HepG2 (cell line): ENCODE measurements at regions not wholly inside any gene's neighbourhood (a gene's known extent, or its start where the extent isn't known, plus 50 kb on each side); places are given as distances from the start of the nearest gene placed in this dataset.

Experiments
- ATAC-seq: fragments of 200-7000 bp; cut with Tn5 transposase; 3 replicates; pipeline ENCODE4 v1.9.1; 2020; ENCODE audit warnings: mild to moderate bottlenecking, moderate library complexity
- BruUV-seq: library from RNA; stranded (reverse); fragments of 400-500 nt; replicated peaks from 2 replicates; lab custom pipeline; 2021; lab: Mats Ljungman, UMichigan
- CTCF ChIA-PET: fragments of 300-600 bp; formaldehyde crosslinking; extraction: SDS; loops from one replicate; lab custom pipeline; 2021; ENCODE audit warnings: low total read pairs, inconsistent platforms, low intra/inter-chr PET ratio; lab: Yijun Ruan, JAX
- POLR2A ChIA-PET: fragments of 350-600 bp; sonication (Branson Sonifier 250); formaldehyde crosslinking; loops from one replicate; lab custom pipeline; 2020; ENCODE audit warnings: antibody characterized with exemption, inconsistent platforms; lab: Yijun Ruan, JAX
- DNase-seq: peaks from one replicate; pipeline ENCODE4 v3.0.0-alpha.2; 2015; ENCODE audit warnings: low spot score
- FAIRE-seq: peaks from 3 replicates; lab custom pipeline; 2011; peaks lifted over from hg19 to GRCh38; lab: Jason Lieb, UNC
- H2AFZ ChIP-seq: one replicate; pipeline ENCODE4 v1.6.1; 2011; ENCODE audit warnings: low read length, inconsistent platforms
- H3K27ac ChIP-seq: fragments of 300-600 bp; 3 replicates; pipeline ENCODE4 v1.8.0; 2011; ENCODE audit warnings: mixed run types, mild to moderate bottlenecking, mixed read lengths, low read length, inconsistent platforms; ENCODE audit not compliant: insufficient read depth; ENCODE audit errors: extremely low read length
- H3K27me3 ChIP-seq, 2 experiments: fragments of 200-600 bp in 1 of 2; 2 replicates in 1 of 2; 3 replicates in 1 of 2; pipeline versions ENCODE4 v1.6.0 to v1.8.0; 2011; ENCODE audit warnings: low read length in 2 of 2, mild to moderate bottlenecking in 2 of 2, moderate library complexity in 2 of 2, inconsistent platforms in 1 of 2; ENCODE audit not compliant: insufficient read depth in 2 of 2, control insufficient read depth in 1 of 2
- H3K36me3 ChIP-seq, 2 experiments: fragments of 200-600 bp in 1 of 2; replicated peaks in 1 of 2; 2 replicates in 1 of 2; 3 replicates in 1 of 2; pipeline versions ENCODE4 v1.5.1 to v1.8.0; 2011; ENCODE audit warnings: low read length in 2 of 2, inconsistent platforms in 1 of 2; ENCODE audit not compliant: insufficient read depth in 2 of 2, control insufficient read depth in 1 of 2
- H3K4me1 ChIP-seq: 2 replicates; pipeline ENCODE4 v1.5.1; 2012; ENCODE audit warnings: low read length, inconsistent platforms; ENCODE audit not compliant: insufficient read depth
- H3K4me2 ChIP-seq: 2 replicates; pipeline ENCODE4 v1.6.0; 2011; ENCODE audit warnings: low read depth, low read length, inconsistent platforms
- H3K4me3 ChIP-seq, 3 experiments: fragments of 200-600 bp in 1 of 3; sonication (generic), shearing (Covaris generic) in 1 of 3; replicated peaks in 1 of 3; 2 replicates each; pipeline ENCODE4 v1.5.1; 2011 to 2016; ENCODE audit warnings: low read length in 3 of 3, inconsistent platforms in 2 of 3, low read depth in 2 of 3, mild to moderate bottlenecking in 2 of 3, control low read depth in 1 of 3, mixed read lengths in 1 of 3; ENCODE audit not compliant: insufficient read depth in 1 of 3
- H3K79me2 ChIP-seq: one replicate; pipeline ENCODE4 v1.6.1; 2011; ENCODE audit warnings: low read length, inconsistent platforms; ENCODE audit not compliant: insufficient read depth
- H3K9ac ChIP-seq: 2 replicates; pipeline ENCODE4 v1.6.0; 2011; ENCODE audit warnings: mild to moderate bottlenecking, low read depth, low read length, inconsistent platforms; ENCODE audit not compliant: insufficient read depth
- H3K9me3 ChIP-seq: 2 replicates; pipeline ENCODE4 v1.5.1; 2012; ENCODE audit warnings: mild to moderate bottlenecking, low read length
- H4K20me1 ChIP-seq: 2 replicates; pipeline ENCODE4 v1.6.0; 2011; ENCODE audit warnings: inconsistent platforms, mild to moderate bottlenecking, low read length, moderate library complexity; ENCODE audit not compliant: insufficient read depth
- BHLHE40 ChIP-seq: IDR thresholded peaks from 2 replicates; pipeline ENCODE4 v1.6.1; 2011; ENCODE audit warnings: low read length, improper control_type of control experiment
- CENPBD1 ChIP-seq: sonication (generic); formaldehyde crosslinking; IDR thresholded peaks from 2 replicates; pipeline ENCODE4 v1.8.0; 2022; ENCODE audit warnings: missing genetic modification reagents, low read depth, mild to moderate bottlenecking, borderline replicate concordance
- GLI4 ChIP-seq: sonication (generic); formaldehyde crosslinking; IDR thresholded peaks from 2 replicates; pipeline ENCODE4 v1.5.1; 2020; ENCODE audit warnings: missing genetic modification reagents, mild to moderate bottlenecking, moderate library complexity, borderline replicate concordance
- GZF1 ChIP-seq: sonication (generic); formaldehyde crosslinking; IDR thresholded peaks from 2 replicates; pipeline ENCODE4 v1.5.1; 2020; ENCODE audit warnings: mild to moderate bottlenecking, missing genetic modification reagents
- MED1 ChIP-seq: sonication (generic); formaldehyde crosslinking; IDR thresholded peaks from 2 replicates; pipeline ENCODE4 v1.4.0; 2020; ENCODE audit warnings: missing genetic modification reagents
- POGZ ChIP-seq: sonication (generic); formaldehyde crosslinking; IDR thresholded peaks from 2 replicates; pipeline ENCODE4 v1.4.0; 2020; ENCODE audit warnings: mild to moderate bottlenecking, missing genetic modification reagents
- RXRB ChIP-seq: IDR thresholded peaks from 2 replicates; pipeline ENCODE4 v1.6.1; 2016; ENCODE audit warnings: borderline replicate concordance, missing genetic modification reagents, missing compliant biosample characterization
- SCMH1 ChIP-seq: sonication (generic); formaldehyde crosslinking; IDR thresholded peaks from 2 replicates; pipeline ENCODE4 v1.9.0; 2021; ENCODE audit warnings: missing genetic modification reagents, mild to moderate bottlenecking, borderline replicate concordance
- SIN3A ChIP-seq: IDR thresholded peaks from 2 replicates; pipeline ENCODE4 v1.6.1; 2011; ENCODE audit warnings: low read depth, mild to moderate bottlenecking, control low read depth, low read length, borderline replicate concordance
- YY1 ChIP-seq: IDR thresholded peaks from 2 replicates; pipeline ENCODE4 v1.6.1; 2011; ENCODE audit warnings: low read length, low read depth, moderate library complexity, mild to moderate bottlenecking; ENCODE audit not compliant: insufficient read depth, insufficient replicate concordance
- ZNF570 ChIP-seq: sonication (generic); formaldehyde crosslinking; IDR thresholded peaks from 2 replicates; pipeline ENCODE4 v1.4.0; 2020; ENCODE audit warnings: mild to moderate bottlenecking, missing genetic modification reagents, borderline replicate concordance
- ZNF572 ChIP-seq: sonication (generic); formaldehyde crosslinking; IDR thresholded peaks from 2 replicates; pipeline ENCODE4 v1.5.1; 2020; ENCODE audit warnings: mild to moderate bottlenecking, missing genetic modification reagents
- ZNF615 ChIP-seq: sonication (generic); formaldehyde crosslinking; IDR thresholded peaks from 2 replicates; pipeline ENCODE4 v1.5.0; 2020; ENCODE audit warnings: mild to moderate bottlenecking, missing genetic modification reagents, borderline replicate concordance
- ZSCAN31 ChIP-seq: sonication (generic); formaldehyde crosslinking; IDR thresholded peaks from 2 replicates; pipeline ENCODE4 v1.5.0; 2020; ENCODE audit warnings: low read depth, mild to moderate bottlenecking, missing genetic modification reagents
- WGBS: methylation state at CpG from one replicate; pipeline ENCODE4 v1.1.6; 2017; ENCODE audit warnings: low lambda C conversion rate; 5-methylcytosine and 5-hydroxymethylcytosine counted together
- in situ Hi-C: cut with HindIII; loops from 2 replicates; pipeline ENCODE4 v1.10.0; 2017; ENCODE audit warnings: low pct_unique_long_range_greater_than_20kb; ENCODE audit not compliant: extremely low pct_ligation_motif_present
- intact Hi-C: fragments of 100-400 bp; cut with micrococcal nuclease; formaldehyde crosslinking; loops from one replicate; pipeline ENCODE4 v1.10.0; 2022; ENCODE audit not compliant: unreplicated experiment
- TF ChIP-seq, protein P1 (sequence below): sonication (generic); formaldehyde crosslinking; IDR thresholded peaks from 2 replicates; pipeline ENCODE4 v1.4.0; 2020; ENCODE audit warnings: missing genetic modification reagents
- TF ChIP-seq, protein P2 (sequence below): sonication (generic); formaldehyde crosslinking; conservative IDR thresholded peaks from 2 replicates; pipeline ENCODE4 v1.5.0; 2020; ENCODE audit warnings: missing genetic modification reagents
- TF ChIP-seq, protein P3 (sequence below): sonication (generic); formaldehyde crosslinking; IDR thresholded peaks from 2 replicates; pipeline ENCODE4 v1.4.0; 2020; ENCODE audit warnings: missing genetic modification reagents

DNA sequence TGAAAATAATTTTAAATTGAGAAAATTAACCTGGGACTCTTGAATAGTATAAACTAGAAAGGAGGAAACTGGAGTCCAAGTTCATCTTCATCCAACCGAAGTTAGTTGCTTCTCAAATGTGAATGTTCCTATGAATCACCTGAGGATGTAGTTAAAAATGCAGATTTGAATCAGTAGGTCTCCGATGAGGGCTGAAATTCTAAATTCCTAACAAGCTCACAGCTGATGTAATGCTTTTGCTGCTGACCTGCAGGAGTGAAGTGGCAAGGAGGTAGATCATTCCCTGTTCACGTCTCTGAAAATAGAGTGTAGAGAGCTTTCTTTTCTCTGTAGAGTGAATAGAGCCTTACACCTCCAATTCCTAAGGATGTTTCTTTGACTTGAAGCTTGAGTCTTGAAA, 685.5 kb downstream of the CPS1 start:
- Histone ChIP-seq H3K9me3 (no peaks in the 10 kb centered on the region), H3K36me3 (no peaks in the 10 kb centered on the region), H3K4me1 (no peaks in the 10 kb centered on the region), H3K4me3 (no peak overlapping the region), H3K9ac (no peak overlapping the region), H4K20me1 (no peaks in the 10 kb centered on the region), H2AFZ (no peak overlapping the region), H3K79me2 (no peaks in the 10 kb centered on the region), H3K27me3 (no peaks in the 10 kb centered on the region), H3K4me2 (no peak overlapping the region), H3K27ac (no peak overlapping the region)
- no peak for ATAC-seq
- BruUV-seq: no TSS peak
- no peak for FAIRE-seq
- ChIA-PET CTCF (no interaction called here), POLR2A (no interaction called here)
- in situ Hi-C loops: no loop called here
- intact Hi-C loops: no loop called here
- DNase-seq: no peak
- 7% methylated on average over 3 of the region's 3 CpGs for WGBS
- no peak for TF ChIP-seq ZSCAN31 (CRISPR knock-in tag)
- TF ChIP-seq RXRB: no peak
- no peak for TF ChIP-seq YY1
- TF ChIP-seq MED1: no peak
- TF ChIP-seq, protein P1, sequence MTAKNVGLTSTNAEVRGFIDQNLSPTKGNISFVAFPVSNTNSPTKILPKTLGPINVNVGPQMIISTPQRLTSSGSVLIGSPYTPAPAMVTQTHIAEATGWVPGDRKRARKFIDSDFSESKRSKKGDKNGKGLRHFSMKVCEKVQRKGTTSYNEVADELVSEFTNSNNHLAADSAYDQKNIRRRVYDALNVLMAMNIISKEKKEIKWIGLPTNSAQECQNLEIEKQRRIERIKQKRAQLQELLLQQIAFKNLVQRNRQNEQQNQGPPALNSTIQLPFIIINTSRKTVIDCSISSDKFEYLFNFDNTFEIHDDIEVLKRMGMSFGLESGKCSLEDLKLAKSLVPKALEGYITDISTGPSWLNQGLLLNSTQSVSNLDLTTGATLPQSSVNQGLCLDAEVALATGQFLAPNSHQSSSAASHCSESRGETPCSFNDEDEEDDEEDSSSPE (CRISPR knock-in tag): no peak
- TF ChIP-seq BHLHE40: no peak
- no peak for TF ChIP-seq GLI4 (CRISPR knock-in tag)
- TF ChIP-seq, protein P2, sequence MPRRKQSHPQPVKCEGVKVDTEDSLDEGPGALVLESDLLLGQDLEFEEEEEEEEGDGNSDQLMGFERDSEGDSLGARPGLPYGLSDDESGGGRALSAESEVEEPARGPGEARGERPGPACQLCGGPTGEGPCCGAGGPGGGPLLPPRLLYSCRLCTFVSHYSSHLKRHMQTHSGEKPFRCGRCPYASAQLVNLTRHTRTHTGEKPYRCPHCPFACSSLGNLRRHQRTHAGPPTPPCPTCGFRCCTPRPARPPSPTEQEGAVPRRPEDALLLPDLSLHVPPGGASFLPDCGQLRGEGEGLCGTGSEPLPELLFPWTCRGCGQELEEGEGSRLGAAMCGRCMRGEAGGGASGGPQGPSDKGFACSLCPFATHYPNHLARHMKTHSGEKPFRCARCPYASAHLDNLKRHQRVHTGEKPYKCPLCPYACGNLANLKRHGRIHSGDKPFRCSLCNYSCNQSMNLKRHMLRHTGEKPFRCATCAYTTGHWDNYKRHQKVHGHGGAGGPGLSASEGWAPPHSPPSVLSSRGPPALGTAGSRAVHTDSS: no peak
- TF ChIP-seq POGZ (CRISPR knock-in tag): no peak
- no peak for TF ChIP-seq GZF1 (CRISPR knock-in tag)
- no peak for TF ChIP-seq CENPBD1 (CRISPR knock-in tag)
- TF ChIP-seq ZNF615: no peak
- no peak for TF ChIP-seq ZNF572 (CRISPR knock-in tag)
- no peak for TF ChIP-seq SIN3A
- no peak for TF ChIP-seq SCMH1
- TF ChIP-seq, protein P3, sequence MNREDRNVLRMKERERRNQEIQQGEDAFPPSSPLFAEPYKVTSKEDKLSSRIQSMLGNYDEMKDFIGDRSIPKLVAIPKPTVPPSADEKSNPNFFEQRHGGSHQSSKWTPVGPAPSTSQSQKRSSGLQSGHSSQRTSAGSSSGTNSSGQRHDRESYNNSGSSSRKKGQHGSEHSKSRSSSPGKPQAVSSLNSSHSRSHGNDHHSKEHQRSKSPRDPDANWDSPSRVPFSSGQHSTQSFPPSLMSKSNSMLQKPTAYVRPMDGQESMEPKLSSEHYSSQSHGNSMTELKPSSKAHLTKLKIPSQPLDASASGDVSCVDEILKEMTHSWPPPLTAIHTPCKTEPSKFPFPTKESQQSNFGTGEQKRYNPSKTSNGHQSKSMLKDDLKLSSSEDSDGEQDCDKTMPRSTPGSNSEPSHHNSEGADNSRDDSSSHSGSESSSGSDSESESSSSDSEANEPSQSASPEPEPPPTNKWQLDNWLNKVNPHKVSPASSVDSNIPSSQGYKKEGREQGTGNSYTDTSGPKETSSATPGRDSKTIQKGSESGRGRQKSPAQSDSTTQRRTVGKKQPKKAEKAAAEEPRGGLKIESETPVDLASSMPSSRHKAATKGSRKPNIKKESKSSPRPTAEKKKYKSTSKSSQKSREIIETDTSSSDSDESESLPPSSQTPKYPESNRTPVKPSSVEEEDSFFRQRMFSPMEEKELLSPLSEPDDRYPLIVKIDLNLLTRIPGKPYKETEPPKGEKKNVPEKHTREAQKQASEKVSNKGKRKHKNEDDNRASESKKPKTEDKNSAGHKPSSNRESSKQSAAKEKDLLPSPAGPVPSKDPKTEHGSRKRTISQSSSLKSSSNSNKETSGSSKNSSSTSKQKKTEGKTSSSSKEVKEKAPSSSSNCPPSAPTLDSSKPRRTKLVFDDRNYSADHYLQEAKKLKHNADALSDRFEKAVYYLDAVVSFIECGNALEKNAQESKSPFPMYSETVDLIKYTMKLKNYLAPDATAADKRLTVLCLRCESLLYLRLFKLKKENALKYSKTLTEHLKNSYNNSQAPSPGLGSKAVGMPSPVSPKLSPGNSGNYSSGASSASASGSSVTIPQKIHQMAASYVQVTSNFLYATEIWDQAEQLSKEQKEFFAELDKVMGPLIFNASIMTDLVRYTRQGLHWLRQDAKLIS (CRISPR knock-in tag): no peak
- no peak for TF ChIP-seq ZNF570 (CRISPR knock-in tag)
